BE2C (cell line): ENCODE measurements at regions not wholly inside any gene's neighbourhood (a gene's known extent, or its start where the extent isn't known, plus 50 kb on each side); places are given as distances from the start of the nearest gene placed in this dataset.

Source experiments
- DNase-seq: peaks from one replicate; pipeline ENCODE4 v3.0.0-alpha.2; 2020
- H3K27me3 ChIP-seq: fragments of 250-450 bp; sonication (Bioruptor Pico); 2 replicates; pipeline ENCODE4 v1.5.1; 2020; ENCODE audit warnings: mild to moderate bottlenecking
- H3K36me3 ChIP-seq: fragments of 250-450 bp; sonication (Bioruptor Pico); 2 replicates; pipeline ENCODE4 v1.5.1; 2020; ENCODE audit warnings: mild to moderate bottlenecking
- H3K4me1 ChIP-seq: fragments of 250-450 bp; sonication (Bioruptor Pico); 2 replicates; pipeline ENCODE4 v1.5.1; 2020
- H3K4me3 ChIP-seq: 2 replicates; pipeline ENCODE4 v1.5.1; 2011; ENCODE audit warnings: low read depth, low read length
- H3K9me3 ChIP-seq: fragments of 250-450 bp; sonication (Bioruptor Pico); 2 replicates; pipeline ENCODE4 v1.5.1; 2020
- CTCF ChIP-seq: IDR thresholded peaks from 2 replicates; pipeline ENCODE4 v1.5.1; 2012; ENCODE audit warnings: mild to moderate bottlenecking, low read depth, low read length

GRCh38 chr4:71140563-71140962 lies 147.1 kb downstream of the DCK start:
- H3K36me3 ChIP-seq = no peaks in the 10 kb centered on the region
- DNase-seq = no peak
- no peak overlapping the region for H3K4me3 ChIP-seq
- TF ChIP-seq CTCF = no peak
- no peaks in the 10 kb centered on the region for H3K9me3 ChIP-seq
- H3K4me1 ChIP-seq = no peaks in the 10 kb centered on the region
- no peaks in the 10 kb centered on the region for H3K27me3 ChIP-seq

- H3K4me3 ChIP-seq = no peak overlapping the region
- H3K4me1 ChIP-seq = no peaks in the 10 kb centered on the region
- no peaks in the 10 kb centered on the region for H3K36me3 ChIP-seq
- no peak for TF ChIP-seq CTCF
- H3K9me3 ChIP-seq = no peaks in the 10 kb centered on the region
- no peak for DNase-seq
- H3K27me3 ChIP-seq = no peaks in the 10 kb centered on the region
These were observed 147.7 kb downstream of the DCK start for GRCh38 chr4:71141125-71141524.

GRCh38 chr4:71147261-71147660 lies 153.8 kb downstream of the DCK start:
- no peak for DNase-seq
- Histone ChIP-seq H3K27me3 (no peaks in the 10 kb centered on the region), H3K9me3 (no peaks in the 10 kb centered on the region), H3K4me1 (no peaks in the 10 kb centered on the region), H3K4me3 (no peak overlapping the region), H3K36me3 (no peaks in the 10 kb centered on the region)
- TF ChIP-seq CTCF = no peak

GRCh38 chr4:71148545-71148944 lies 155.1 kb downstream of the DCK start:
- DNase-seq = no peak
- no peaks in the 10 kb centered on the region for H3K36me3 ChIP-seq
- H3K4me1 ChIP-seq = no peaks in the 10 kb centered on the region
- TF ChIP-seq CTCF = no peak
- H3K27me3 ChIP-seq = no peaks in the 10 kb centered on the region
- H3K9me3 ChIP-seq = no peaks in the 10 kb centered on the region
- H3K4me3 ChIP-seq = no peak overlapping the region

- Histone ChIP-seq H3K4me1 (no peaks in the 10 kb centered on the region), H3K36me3 (no peaks in the 10 kb centered on the region), H3K4me3 (no peak overlapping the region), H3K9me3 (no peaks in the 10 kb centered on the region), H3K27me3 (no peaks in the 10 kb centered on the region)
- DNase-seq = no peak
- no peak for TF ChIP-seq CTCF
These were observed 157.6 kb downstream of the DCK start for GRCh38 chr4:71151054-71151453.

GRCh38 chr4:71156616-71157015 lies 163.2 kb downstream of the DCK start:
- Histone ChIP-seq H3K4me3 (no peak overlapping the region), H3K27me3 (no peaks in the 10 kb centered on the region), H3K9me3 (no peaks in the 10 kb centered on the region), H3K36me3 (no peaks in the 10 kb centered on the region), H3K4me1 (no peaks in the 10 kb centered on the region)
- no peak for DNase-seq
- no peak for TF ChIP-seq CTCF
